ENCODE measurements at regions not wholly inside any gene's neighbourhood (a gene's known extent, or its start where the extent isn't known, plus 50 kb on each side); places are given as distances from the start of the nearest gene placed in this dataset.

GRCh38 chr1:239575113-239575512 lies 188.7 kb downstream of the CHRM3 start:
- TF ChIP-seq CTCF (IDR thresholded peaks at IDR 0.05): no peak
- no peak for TF ChIP-seq POLR2AphosphoS5 (IDR thresholded peaks at IDR 0.05)
